A673 (cell line): ENCODE measurements at regions not wholly inside any gene's neighbourhood (a gene's known extent, or its start where the extent isn't known, plus 50 kb on each side); places are given as distances from the start of the nearest gene placed in this dataset.

Source experiments
- BruUV-seq: library from RNA; stranded (reverse); fragments of 400-500 nt; replicated peaks from 2 replicates; lab custom pipeline; 2021; lab: Mats Ljungman, UMichigan
- CTCF ChIA-PET: fragments of 300-600 bp; sonication (Branson Sonifier 250); formaldehyde crosslinking; loops from one replicate; lab custom pipeline; 2022; ENCODE audit warnings: antibody characterized with exemption; lab: Charles Lee
- POLR2A ChIA-PET: fragments of 300-600 bp; sonication (Branson Sonifier 250); formaldehyde crosslinking; loops from one replicate; lab custom pipeline; 2022; ENCODE audit warnings: antibody characterized with exemption; ENCODE audit not compliant: low non-redundant PET; lab: Charles Lee
- DNase-seq: peaks from one replicate; pipeline ENCODE4 v3.0.0-alpha.2; 2015; ENCODE audit warnings: low spot score
- H3K27ac ChIP-seq: fragments of 200-600 bp; sonication (generic); 2 replicates; pipeline ENCODE4 v1.5.1; 2016; ENCODE audit warnings: mixed run types, low read depth, mild to moderate bottlenecking, mixed read lengths, antibody characterized with exemption, low read length; ENCODE audit not compliant: poor library complexity, severe bottlenecking
- H3K27me3 ChIP-seq: fragments of 200-600 bp; sonication (generic); replicated peaks from 2 replicates; pipeline ENCODE4 v1.6.1; 2017; ENCODE audit warnings: mixed run types, low read depth, mild to moderate bottlenecking, mixed read lengths, antibody characterized with exemption, low read length; ENCODE audit not compliant: insufficient read depth, poor library complexity
- H3K36me3 ChIP-seq: fragments of 200-600 bp; sonication (generic); 2 replicates; pipeline ENCODE4 v1.6.1; 2016; ENCODE audit warnings: mixed run types, mild to moderate bottlenecking, mixed read lengths, antibody characterized with exemption, low read length; ENCODE audit not compliant: insufficient read depth, poor library complexity, severe bottlenecking
- H3K4me1 ChIP-seq: fragments of 200-600 bp; sonication (generic); 2 replicates; pipeline ENCODE4 v1.6.1; 2017; ENCODE audit warnings: mixed run types, mild to moderate bottlenecking, mixed read lengths, antibody characterized with exemption, low read length; ENCODE audit not compliant: insufficient read depth, poor library complexity, severe bottlenecking
- H3K4me3 ChIP-seq: fragments of 200-600 bp; sonication (generic); 2 replicates; pipeline ENCODE4 v1.5.1; 2016; ENCODE audit warnings: low read depth, mixed run types, mild to moderate bottlenecking, mixed read lengths, low read length; ENCODE audit not compliant: poor library complexity, severe bottlenecking
- H3K9me3 ChIP-seq: fragments of 200-600 bp; sonication (generic); 2 replicates; pipeline ENCODE4 v1.6.1; 2016; ENCODE audit warnings: mixed run types, low read depth, mild to moderate bottlenecking, mixed read lengths, antibody characterized with exemption, low read length; ENCODE audit not compliant: poor library complexity, severe bottlenecking
- EZH2 ChIP-seq: fragments of 200-600 bp; sonication (generic); IDR thresholded peaks from 2 replicates; pipeline ENCODE4 v1.6.1; 2017; ENCODE audit warnings: borderline replicate concordance, low read depth, mild to moderate bottlenecking, mixed read lengths, antibody characterized with exemption, low read length; ENCODE audit not compliant: poor library complexity, severe bottlenecking
- intact Hi-C: fragments of 100-400 bp; cut with micrococcal nuclease; formaldehyde crosslinking; loops from one replicate; pipeline ENCODE4 v1.10.0; 2022; ENCODE audit not compliant: unreplicated experiment
- TF ChIP-seq, protein P1 (sequence below): fragments of 300-800, 200-600 bp; sonication (generic); conservative IDR thresholded peaks from 2 replicates; pipeline ENCODE4 v1.5.1; 2017; ENCODE audit warnings: low read depth, mild to moderate bottlenecking, antibody characterized with exemption, low read length, moderate library complexity, mixed read lengths

DNA sequence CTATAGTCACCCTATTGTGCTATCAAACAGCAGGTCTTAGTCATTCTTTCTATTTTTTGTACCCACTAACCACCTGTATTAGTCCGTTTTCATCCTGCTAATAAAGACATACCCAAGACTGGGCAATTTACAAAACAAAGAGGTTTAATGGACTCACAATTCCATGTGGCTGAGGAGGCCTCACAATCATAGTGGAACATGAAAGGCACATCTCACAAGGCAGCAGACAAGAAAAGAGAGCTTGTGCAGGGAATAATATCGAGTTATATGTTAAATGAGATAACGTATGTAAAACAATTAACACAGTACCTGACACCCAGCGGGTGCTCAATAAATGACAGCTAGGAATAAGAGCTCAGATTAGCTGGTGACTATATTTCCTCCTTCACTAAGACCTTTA, 88.1 kb upstream of the WDR44 start:
- DNase-seq, result no peak
- intact Hi-C loops, result no loop called here
- Histone ChIP-seq H3K9me3 (no peaks in the 10 kb centered on the region), H3K4me3 (no peak overlapping the region), H3K36me3 (no peaks in the 10 kb centered on the region), H3K27ac (no peak overlapping the region), H3K4me1 (no peaks in the 10 kb centered on the region), H3K27me3 (no peaks in the 10 kb centered on the region)
- TF ChIP-seq, protein P1, sequence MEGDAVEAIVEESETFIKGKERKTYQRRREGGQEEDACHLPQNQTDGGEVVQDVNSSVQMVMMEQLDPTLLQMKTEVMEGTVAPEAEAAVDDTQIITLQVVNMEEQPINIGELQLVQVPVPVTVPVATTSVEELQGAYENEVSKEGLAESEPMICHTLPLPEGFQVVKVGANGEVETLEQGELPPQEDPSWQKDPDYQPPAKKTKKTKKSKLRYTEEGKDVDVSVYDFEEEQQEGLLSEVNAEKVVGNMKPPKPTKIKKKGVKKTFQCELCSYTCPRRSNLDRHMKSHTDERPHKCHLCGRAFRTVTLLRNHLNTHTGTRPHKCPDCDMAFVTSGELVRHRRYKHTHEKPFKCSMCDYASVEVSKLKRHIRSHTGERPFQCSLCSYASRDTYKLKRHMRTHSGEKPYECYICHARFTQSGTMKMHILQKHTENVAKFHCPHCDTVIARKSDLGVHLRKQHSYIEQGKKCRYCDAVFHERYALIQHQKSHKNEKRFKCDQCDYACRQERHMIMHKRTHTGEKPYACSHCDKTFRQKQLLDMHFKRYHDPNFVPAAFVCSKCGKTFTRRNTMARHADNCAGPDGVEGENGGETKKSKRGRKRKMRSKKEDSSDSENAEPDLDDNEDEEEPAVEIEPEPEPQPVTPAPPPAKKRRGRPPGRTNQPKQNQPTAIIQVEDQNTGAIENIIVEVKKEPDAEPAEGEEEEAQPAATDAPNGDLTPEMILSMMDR, result no peak
- TF ChIP-seq EZH2, result no peak
- CTCF ChIA-PET, result interaction anchor here (0.7 kb wide), 1 partner anchor 261 kb away, joined by 3 read pairs; no protein-coding TSS in a partner anchor
- no TSS peak for BruUV-seq
- POLR2A ChIA-PET, result no interaction called here

DNA sequence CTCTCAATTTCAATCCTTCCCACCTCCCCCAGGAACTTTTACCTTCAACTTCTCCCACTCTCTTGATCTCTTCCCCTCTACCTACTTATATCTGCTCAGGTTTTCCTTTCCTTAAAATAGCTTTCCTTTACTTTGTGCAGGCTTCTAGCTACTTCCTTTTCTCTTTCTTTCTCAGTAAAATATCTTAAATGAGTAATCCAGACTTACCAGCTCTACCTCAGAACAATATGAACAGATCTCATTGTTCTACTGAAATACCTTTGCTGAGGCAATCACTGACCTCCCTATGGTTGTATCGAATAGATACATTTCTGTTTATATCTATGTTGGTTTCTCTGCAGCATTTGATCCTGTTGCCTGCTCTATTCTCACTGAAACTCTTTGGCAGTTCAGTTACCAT, 86.7 kb upstream of the WDR44 start:
- no peak overlapping the region for H3K4me3 ChIP-seq
- H3K36me3 ChIP-seq, result no peaks in the 10 kb centered on the region
- POLR2A ChIA-PET, result no interaction called here
- no peaks in the 10 kb centered on the region for H3K4me1 ChIP-seq
- BruUV-seq, result no TSS peak
- CTCF ChIA-PET, result no interaction called here
- no peak overlapping the region for H3K27ac ChIP-seq
- no peaks in the 10 kb centered on the region for H3K9me3 ChIP-seq
- no peaks in the 10 kb centered on the region for H3K27me3 ChIP-seq
- intact Hi-C loops, result no loop called here
- DNase-seq, result no peak
- TF ChIP-seq, protein P1, result no peak
- TF ChIP-seq EZH2, result no peak

DNA sequence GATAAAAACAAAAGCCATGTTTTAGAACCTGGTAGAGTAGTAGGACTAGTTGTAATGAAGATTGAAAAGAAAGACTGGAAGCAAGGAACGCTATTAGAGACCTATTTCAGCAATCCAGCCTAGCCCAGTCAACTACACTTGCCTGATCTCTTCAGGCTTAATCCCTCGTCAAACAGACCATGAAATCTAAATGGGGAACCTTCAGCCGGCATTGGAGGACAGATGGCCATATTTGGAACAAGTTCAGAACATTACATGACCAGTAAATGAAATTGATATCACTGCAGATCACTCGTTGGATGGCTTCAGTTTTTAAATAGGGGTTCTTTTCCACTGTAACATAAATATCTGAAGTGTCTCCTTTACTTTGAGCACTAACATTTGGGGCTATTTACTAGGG, 84.8 kb upstream of the WDR44 start:
- BruUV-seq, result no TSS peak
- intact Hi-C loops, result no loop called here
- no peaks in the 10 kb centered on the region for H3K27me3 ChIP-seq
- ChIA-PET CTCF (no interaction called here), POLR2A (no interaction called here)
- no peaks in the 10 kb centered on the region for H3K4me1 ChIP-seq
- no peak overlapping the region for H3K27ac ChIP-seq
- H3K4me3 ChIP-seq, result no peak overlapping the region
- TF ChIP-seq EZH2, result no peak
- TF ChIP-seq, protein P1, result no peak
- H3K9me3 ChIP-seq, result no peaks in the 10 kb centered on the region
- no peak for DNase-seq
- H3K36me3 ChIP-seq, result no peaks in the 10 kb centered on the region
